Transverse colon (tissue), 4 donors: ENCODE measurements at regions not wholly inside any gene's neighbourhood (a gene's known extent, or its start where the extent isn't known, plus 50 kb on each side); places are given as distances from the start of the nearest gene placed in this dataset.

ENCODE experiments used
- DNase-seq: peaks from one replicate; pipeline ENCODE4 v3.0.0-alpha.2; 2019
- H3K27ac ChIP-seq, 4 donors: fragments of 200-600 bp; sonication (generic); 2 replicates each; pipeline ENCODE4 v1.5.1; 2016 to 2018; ENCODE audit warnings: inconsistent platforms in 4 of 4
- H3K27me3 ChIP-seq: fragments of 200-600 bp; sonication (generic); 2 replicates; pipeline ENCODE4 v1.5.1; 2017; ENCODE audit warnings: inconsistent platforms
- H3K36me3 ChIP-seq, 4 donors: fragments of 200-600 bp; sonication (generic); 2 replicates each; pipeline ENCODE4 v1.5.1; 2017 to 2019; ENCODE audit warnings: inconsistent platforms in 4 of 4
- H3K4me1 ChIP-seq, 4 donors: fragments of 200-600 bp; sonication (generic); 2 replicates each; pipeline ENCODE4 v1.5.1; 2017 to 2020; ENCODE audit warnings: inconsistent platforms in 4 of 4
- H3K4me3 ChIP-seq, 4 donors: fragments of 200-600 bp; sonication (generic); 1 replicate in 1 of 4; 2 replicates in 3 of 4; pipeline versions ENCODE4 v1.5.1 to v1.6.1; 2017 to 2019; ENCODE audit warnings: inconsistent platforms in 4 of 4
- H3K9me3 ChIP-seq, 2 donors: fragments of 200-600 bp; sonication (generic); 2 replicates each; pipeline ENCODE4 v1.5.1; 2017 to 2019; ENCODE audit warnings: inconsistent platforms in 2 of 2
- CTCF ChIP-seq, 5 experiments: fragments of 200-600 bp in 3 of 5; fragments of 450-650 bp in 2 of 5; sonication (generic) in 3 of 5; IDR thresholded peaks; 1 replicate in 2 of 5; 2 replicates in 3 of 5; pipeline ENCODE4 v1.5.1; 2016 to 2017; ENCODE audit warnings: antibody characterized with exemption in 5 of 5, inconsistent platforms in 3 of 5, mild to moderate bottlenecking in 2 of 5, moderate library complexity in 1 of 5
- EP300 ChIP-seq: sonication (generic); formaldehyde crosslinking; IDR thresholded peaks from one replicate; pipeline ENCODE4 v1.6.1; 2017; ENCODE audit warnings: antibody characterized with exemption, low read depth
- POLR2A ChIP-seq: fragments of 450-650 bp; IDR thresholded peaks from one replicate; pipeline ENCODE4 v1.6.1; 2016; ENCODE audit warnings: antibody characterized with exemption, mild to moderate bottlenecking, moderate library complexity
- POLR2AphosphoS5 ChIP-seq, 3 donors: sonication (generic); formaldehyde crosslinking; IDR thresholded peaks; one replicate each; pipeline ENCODE4 v1.6.1; 2016; ENCODE audit warnings: antibody characterized with exemption in 3 of 3
- WGBS, 2 donors: methylation state at CpG; one replicate each; pipeline ENCODE4 v1.1.5; 2018; ENCODE audit warnings: low coverage in 1 of 2; 5-methylcytosine and 5-hydroxymethylcytosine counted together
- in situ Hi-C, 4 donors: fragments of 200-750 bp; cut with MboI; loops; one replicate each; pipeline versions ENCODE4 v1.15.0 to v1.15.1; 2017; ENCODE audit warnings: low sequenced_read_pairs in 3 of 4, low pct_ligation_motif_present in 1 of 4, low pct_unique_long_range_greater_than_20kb in 1 of 4
- intact Hi-C: fragments of 100-400 bp; cut with DNase I; formaldehyde crosslinking; loops from one replicate; pipeline ENCODE4 v1.15.1; 2023; ENCODE audit warnings: low total_unique reads

GRCh38 chr11:10911907-10912306 is 54.1 kb upstream of the ZBED5 start:
- Histone ChIP-seq H3K27me3 (no peaks in the 10 kb centered on the region), H3K36me3 (no peaks in the 10 kb centered on the region), H3K4me3 (no peak overlapping the region), H3K27ac (no peak overlapping the region), H3K9me3 (no peaks in the 10 kb centered on the region), H3K4me1 (no peaks in the 10 kb centered on the region)
- DNase-seq: no peak
- TF ChIP-seq POLR2AphosphoS5 (IDR thresholded peaks at IDR 0.05): no peak
- TF ChIP-seq CTCF (IDR thresholded peaks at IDR 0.05): no peak
- no peak for TF ChIP-seq EP300
- TF ChIP-seq POLR2A: no peak
- in situ Hi-C loops: no loop called here
- 82 to 83% methylated on average over 1 to 7 of the region's 7 CpGs for WGBS, 2 donors
- intact Hi-C loops: no loop called here

- no peak for TF ChIP-seq POLR2A
- no peak for TF ChIP-seq EP300
- no peak for TF ChIP-seq CTCF (IDR thresholded peaks at IDR 0.05)
- TF ChIP-seq POLR2AphosphoS5 (IDR thresholded peaks at IDR 0.05): no peak
- no peaks in the 10 kb centered on the region for H3K27me3 ChIP-seq
- in situ Hi-C loops (no loop called here), intact Hi-C loops (loop anchor here (10.0 kb wide), 1 partner anchor 55 kb away; the partner anchor contains the start of gene ZBED5)
- H3K4me3 ChIP-seq: no peak overlapping the region
- H3K4me1 ChIP-seq: no peaks in the 10 kb centered on the region
- no peaks in the 10 kb centered on the region for H3K9me3 ChIP-seq
- WGBS, 2 donors: 76 to 86% methylated on average over 4 to 8 of the region's 8 CpGs
- no peak for DNase-seq
- no peaks in the 10 kb centered on the region for H3K36me3 ChIP-seq
- no peak overlapping the region for H3K27ac ChIP-seq
Measured at GRCh38 chr11:10909141-10909883, 51.5 kb upstream of the ZBED5 start.

- H3K4me3 ChIP-seq: no peak overlapping the region
- TF ChIP-seq POLR2AphosphoS5 (IDR thresholded peaks at IDR 0.05) (no peak), CTCF (IDR thresholded peaks at IDR 0.05) (no peak), POLR2A (no peak), EP300 (no peak)
- H3K27ac ChIP-seq: no peak overlapping the region
- WGBS, 2 donors: 80 to 88% methylated on average over 4 to 8 of the region's 8 CpGs
- intact Hi-C loops (loop anchor here (10.0 kb wide), 1 partner anchor 54 kb away; the partner anchor contains the start of gene ZBED5), in situ Hi-C loops (no loop called here)
- no peaks in the 10 kb centered on the region for H3K9me3 ChIP-seq
- DNase-seq: no peak
- no peaks in the 10 kb centered on the region for H3K4me1 ChIP-seq
- no peaks in the 10 kb centered on the region for H3K27me3 ChIP-seq
- H3K36me3 ChIP-seq: no peaks in the 10 kb centered on the region
Measured at GRCh38 chr11:10908215-10908951, 50.5 kb upstream of the ZBED5 start.
